ENCODE measurements at regions not wholly inside any gene's neighbourhood (a gene's known extent, or its start where the extent isn't known, plus 50 kb on each side); places are given as distances from the start of the nearest gene placed in this dataset.

DNA sequence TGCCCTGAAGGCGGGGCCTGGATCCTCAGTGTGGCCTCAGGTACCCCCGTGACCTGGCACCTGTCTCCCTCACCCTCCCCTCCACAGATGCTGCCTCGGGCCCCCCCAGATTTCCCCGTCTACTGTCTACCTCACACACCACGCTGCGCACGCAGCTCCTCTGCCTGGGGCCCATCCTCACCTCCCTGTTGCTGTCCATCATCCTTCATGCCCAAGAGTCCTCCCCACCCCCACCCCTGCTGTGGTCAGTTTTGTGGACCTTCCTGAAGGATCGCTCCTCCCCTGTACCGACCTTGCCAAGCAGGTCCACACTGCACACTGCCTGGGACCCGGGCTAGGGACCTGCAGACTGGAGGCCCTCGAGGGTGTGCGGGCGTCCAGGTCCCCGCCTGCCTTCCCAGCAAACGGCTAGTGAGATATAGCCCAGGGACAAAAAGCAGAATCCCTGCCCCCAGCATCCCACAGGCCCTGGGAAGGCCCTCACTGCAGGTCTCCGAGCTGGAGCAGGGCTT is 197.4 kb upstream of the DIO3 start:
- peaks cover 0 to 23% (median 14%) of the 10 kb centered on the region in 7 donors for H3K27me3 ChIP-seq
- TF ChIP-seq, protein P1, sequence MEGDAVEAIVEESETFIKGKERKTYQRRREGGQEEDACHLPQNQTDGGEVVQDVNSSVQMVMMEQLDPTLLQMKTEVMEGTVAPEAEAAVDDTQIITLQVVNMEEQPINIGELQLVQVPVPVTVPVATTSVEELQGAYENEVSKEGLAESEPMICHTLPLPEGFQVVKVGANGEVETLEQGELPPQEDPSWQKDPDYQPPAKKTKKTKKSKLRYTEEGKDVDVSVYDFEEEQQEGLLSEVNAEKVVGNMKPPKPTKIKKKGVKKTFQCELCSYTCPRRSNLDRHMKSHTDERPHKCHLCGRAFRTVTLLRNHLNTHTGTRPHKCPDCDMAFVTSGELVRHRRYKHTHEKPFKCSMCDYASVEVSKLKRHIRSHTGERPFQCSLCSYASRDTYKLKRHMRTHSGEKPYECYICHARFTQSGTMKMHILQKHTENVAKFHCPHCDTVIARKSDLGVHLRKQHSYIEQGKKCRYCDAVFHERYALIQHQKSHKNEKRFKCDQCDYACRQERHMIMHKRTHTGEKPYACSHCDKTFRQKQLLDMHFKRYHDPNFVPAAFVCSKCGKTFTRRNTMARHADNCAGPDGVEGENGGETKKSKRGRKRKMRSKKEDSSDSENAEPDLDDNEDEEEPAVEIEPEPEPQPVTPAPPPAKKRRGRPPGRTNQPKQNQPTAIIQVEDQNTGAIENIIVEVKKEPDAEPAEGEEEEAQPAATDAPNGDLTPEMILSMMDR (IDR thresholded peaks at IDR 0.05) = no peak

DNA sequence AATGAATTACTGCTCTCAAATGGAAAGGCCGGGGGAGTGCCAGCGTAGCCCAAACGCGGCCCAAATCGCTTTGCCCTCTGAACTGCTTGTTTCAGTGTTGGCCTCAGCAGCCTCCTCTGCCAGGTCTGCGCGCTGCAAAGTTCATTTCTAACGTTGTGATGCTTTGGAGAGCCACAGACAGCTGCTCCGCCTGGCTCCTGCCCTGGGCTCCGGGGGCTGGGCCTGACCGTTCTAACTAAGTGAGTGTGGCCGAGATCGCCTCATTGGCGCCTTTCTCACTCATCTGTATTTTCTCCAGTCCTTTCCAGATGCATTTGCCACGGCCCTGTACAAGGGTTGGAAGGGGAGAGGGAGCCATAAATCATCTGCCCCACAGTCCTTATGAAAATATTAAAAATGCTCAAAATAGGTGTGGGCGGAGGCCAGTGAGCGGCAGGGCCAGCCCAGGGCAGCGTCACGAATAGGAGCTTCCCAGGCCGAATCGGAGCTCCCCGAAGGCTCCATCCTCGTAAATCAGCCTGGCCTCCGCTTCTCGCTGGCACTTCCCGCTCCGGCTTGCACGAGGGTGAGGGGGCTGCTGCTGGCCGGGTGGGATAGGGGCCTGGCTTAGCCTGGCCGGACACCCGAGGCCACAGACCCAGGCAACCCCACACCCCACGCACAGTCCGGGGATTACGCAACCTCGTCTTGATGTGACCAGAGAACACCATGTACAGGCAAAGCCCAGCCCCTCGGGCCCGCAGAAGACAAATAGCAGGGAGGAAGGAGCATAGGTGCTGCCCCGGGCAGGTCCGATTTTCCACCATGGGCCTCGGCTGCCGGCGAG is 196.6 kb upstream of the DIO3 start:
- TF ChIP-seq, protein P1 (IDR thresholded peaks at IDR 0.05) = no peak
- ATAC-seq (peak in 1 of 8 donors; percentile 10), DNase-seq (no peak)
- Histone ChIP-seq H3K27ac (no peak overlapping the region), H3K27me3 (peaks cover 0 to 23% (median 14%) of the 10 kb centered on the region in 7 donors), H3K4me1 (peaks cover 0 to 12% (median 0%) of the 10 kb centered on the region in 9 donors), H3K36me3 (no peaks in the 10 kb centered on the region), H3K4me3 (no peak overlapping the region), H3K9me3 (no peaks in the 10 kb centered on the region)
- intact Hi-C loops (cut with DNase I) = no loop called here
- WGBS, 2 donors = 77 to 84% methylated on average over 42 of the region's 42 CpGs

More for the DNA sequence above, 197.4 kb upstream of the DIO3 start:
- 82 to 84% methylated on average over 16 of the region's 16 CpGs for WGBS, 2 donors
- intact Hi-C loops (cut with DNase I) = no loop called here
- no peaks in the 10 kb centered on the region for H3K36me3 ChIP-seq
- H3K4me3 ChIP-seq = no peak overlapping the region
- H3K9me3 ChIP-seq = no peaks in the 10 kb centered on the region
- DNase-seq (no peak), ATAC-seq (no peak)
- peaks cover 0 to 14% (median 0%) of the 10 kb centered on the region in 9 donors for H3K4me1 ChIP-seq
- H3K27ac ChIP-seq = no peak overlapping the region

DNA sequence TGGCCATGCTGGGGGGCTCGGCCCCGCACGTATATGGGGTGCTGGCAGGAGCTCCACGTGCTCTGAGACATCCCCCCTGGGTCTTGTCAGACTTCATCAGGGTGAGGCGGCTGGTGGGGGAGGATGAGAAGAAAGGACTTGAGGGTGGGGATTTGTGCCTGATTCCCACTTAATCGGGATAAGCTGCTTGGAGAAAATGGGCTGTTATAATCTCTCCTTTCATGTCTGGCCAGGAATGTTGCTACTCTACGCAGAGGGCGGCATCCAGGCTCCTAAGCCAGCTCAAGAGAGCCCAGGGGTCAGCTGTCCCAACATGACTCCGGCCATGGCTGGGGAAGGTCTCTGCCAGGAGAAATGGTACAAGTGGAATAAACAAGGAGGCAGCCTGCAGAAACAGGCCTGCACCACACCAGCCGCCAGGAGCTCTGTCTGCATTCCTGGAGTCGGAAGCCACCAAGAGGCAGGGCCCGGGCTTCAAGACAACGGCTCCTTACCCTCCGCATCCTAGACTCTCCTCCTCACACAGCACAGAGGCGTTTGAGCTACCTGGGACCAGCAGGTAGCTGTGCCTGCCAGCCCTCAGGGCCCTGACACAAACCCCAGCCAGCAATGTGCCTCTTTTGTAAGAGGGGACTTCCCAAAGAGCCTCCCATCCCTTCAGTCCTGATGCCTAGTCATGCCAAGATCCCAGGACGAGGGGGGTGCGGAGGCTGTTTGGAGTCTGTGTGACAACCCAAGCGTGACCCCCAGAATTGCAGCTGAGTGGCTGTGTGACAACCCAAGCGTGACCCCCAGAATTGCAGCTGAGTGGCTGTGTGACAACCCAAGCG is 195.8 kb upstream of the DIO3 start:
- 70 to 73% methylated on average over 20 of the region's 20 CpGs for WGBS, 2 donors
- Histone ChIP-seq H3K27ac (no peak overlapping the region), H3K27me3 (peaks cover 0 to 23% (median 14%) of the 10 kb centered on the region in 7 donors), H3K36me3 (no peaks in the 10 kb centered on the region), H3K4me3 (no peak overlapping the region), H3K4me1 (peaks cover 0 to 5% (median 0%) of the 10 kb centered on the region in 9 donors), H3K9me3 (no peaks in the 10 kb centered on the region)
- TF ChIP-seq, protein P1 (IDR thresholded peaks at IDR 0.05) = no peak
- ATAC-seq (no peak), DNase-seq (no peak)
- intact Hi-C loops (cut with DNase I) = no loop called here
